DND-41 (cell line): ENCODE measurements at regions not wholly inside any gene's neighbourhood (a gene's known extent, or its start where the extent isn't known, plus 50 kb on each side); places are given as distances from the start of the nearest gene placed in this dataset.

Experiments used
- CTCF ChIP-seq: IDR thresholded peaks from 2 replicates; pipeline ENCODE4 v1.5.1; 2012; ENCODE audit warnings: borderline replicate concordance, low read length, moderate library complexity, mild to moderate bottlenecking; ENCODE audit not compliant: poor library complexity, severe bottlenecking; ENCODE audit errors: extremely low read depth
- EZH2 ChIP-seq: IDR thresholded peaks from 3 replicates; pipeline ENCODE4 v1.6.1; 2012; ENCODE audit warnings: borderline replicate concordance, low read depth, mild to moderate bottlenecking, moderate library complexity, low read length, inconsistent platforms; ENCODE audit not compliant: severe bottlenecking

- TF ChIP-seq CTCF: no peak
- TF ChIP-seq EZH2: no peak
These were observed 132.0 kb downstream of the ZBTB18 start for GRCh38 chr1:244183037-244183436.
